Gastroesophageal sphincter (tissue), 3 donors: ENCODE measurements at regions not wholly inside any gene's neighbourhood (a gene's known extent, or its start where the extent isn't known, plus 50 kb on each side); places are given as distances from the start of the nearest gene placed in this dataset.
"Not testable (repeated sequence)": the region's sequence is repeated elsewhere in the genome, so short reads cannot be mapped to it uniquely, and the experiment has no call there.

Source experiments
- EP300 ChIP-seq: sonication (generic); formaldehyde crosslinking; IDR thresholded peaks from one replicate; pipeline ENCODE4 v1.6.1; 2017; ENCODE audit warnings: antibody characterized with exemption, mild to moderate bottlenecking
- TF ChIP-seq, protein P1 (sequence below), 4 experiments: fragments of 200-600 bp in 2 of 4; fragments of 450-650 bp in 2 of 4; sonication (generic) in 1 of 4; IDR thresholded peaks; one replicate each; pipeline ENCODE4 v1.5.1; 2017 to 2019; ENCODE audit warnings: antibody characterized with exemption in 4 of 4, mild to moderate bottlenecking in 2 of 4, moderate library complexity in 2 of 4

DNA sequence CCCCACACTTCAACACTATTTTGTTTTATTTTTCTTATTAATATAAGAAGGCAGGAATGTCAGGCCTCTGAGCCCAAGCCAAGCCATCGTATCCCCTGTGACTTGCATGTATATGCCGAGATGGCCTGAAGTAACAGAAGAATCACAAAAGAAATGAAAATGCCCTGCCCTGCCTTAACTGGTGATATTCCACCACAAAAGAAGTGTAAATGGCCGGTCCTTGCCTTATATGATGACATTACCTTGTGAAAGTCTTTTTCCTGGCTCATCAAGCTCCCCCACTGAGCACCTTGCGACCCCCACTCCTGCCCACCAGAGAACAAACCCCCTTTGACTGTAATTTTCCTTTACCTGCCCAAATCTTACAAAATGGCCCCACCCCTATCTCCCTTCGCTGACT, 272.6 kb downstream of the SATB2 start:
- not testable (repeated sequence) for TF ChIP-seq EP300
- TF ChIP-seq, protein P1, sequence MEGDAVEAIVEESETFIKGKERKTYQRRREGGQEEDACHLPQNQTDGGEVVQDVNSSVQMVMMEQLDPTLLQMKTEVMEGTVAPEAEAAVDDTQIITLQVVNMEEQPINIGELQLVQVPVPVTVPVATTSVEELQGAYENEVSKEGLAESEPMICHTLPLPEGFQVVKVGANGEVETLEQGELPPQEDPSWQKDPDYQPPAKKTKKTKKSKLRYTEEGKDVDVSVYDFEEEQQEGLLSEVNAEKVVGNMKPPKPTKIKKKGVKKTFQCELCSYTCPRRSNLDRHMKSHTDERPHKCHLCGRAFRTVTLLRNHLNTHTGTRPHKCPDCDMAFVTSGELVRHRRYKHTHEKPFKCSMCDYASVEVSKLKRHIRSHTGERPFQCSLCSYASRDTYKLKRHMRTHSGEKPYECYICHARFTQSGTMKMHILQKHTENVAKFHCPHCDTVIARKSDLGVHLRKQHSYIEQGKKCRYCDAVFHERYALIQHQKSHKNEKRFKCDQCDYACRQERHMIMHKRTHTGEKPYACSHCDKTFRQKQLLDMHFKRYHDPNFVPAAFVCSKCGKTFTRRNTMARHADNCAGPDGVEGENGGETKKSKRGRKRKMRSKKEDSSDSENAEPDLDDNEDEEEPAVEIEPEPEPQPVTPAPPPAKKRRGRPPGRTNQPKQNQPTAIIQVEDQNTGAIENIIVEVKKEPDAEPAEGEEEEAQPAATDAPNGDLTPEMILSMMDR (IDR thresholded peaks at IDR 0.05), result not testable (repeated sequence)
